Esophagus muscularis mucosa (tissue), 4 donors: ENCODE measurements at regions not wholly inside any gene's neighbourhood (a gene's known extent, or its start where the extent isn't known, plus 50 kb on each side); places are given as distances from the start of the nearest gene placed in this dataset.

Experiments
- CTCF ChIP-seq, 3 experiments: fragments of 200-600 bp in 2 of 3; fragments of 450-650 bp in 1 of 3; sonication (generic) in 2 of 3; IDR thresholded peaks; one replicate each; pipeline ENCODE4 v1.5.1; 2017 to 2019; ENCODE audit warnings: antibody characterized with exemption in 3 of 3, mild to moderate bottlenecking in 2 of 3, moderate library complexity in 1 of 3
- EP300 ChIP-seq: sonication (generic); formaldehyde crosslinking; IDR thresholded peaks from one replicate; pipeline ENCODE4 v1.6.1; 2017; ENCODE audit warnings: antibody characterized with exemption
- POLR2A ChIP-seq: fragments of 450-650 bp; IDR thresholded peaks from one replicate; pipeline ENCODE4 v1.6.1; 2017; ENCODE audit warnings: antibody characterized with exemption, moderate library complexity, mild to moderate bottlenecking, low read depth
- POLR2AphosphoS5 ChIP-seq, 2 donors: sonication (generic); formaldehyde crosslinking; IDR thresholded peaks; one replicate each; pipeline ENCODE4 v1.6.1; 2017; ENCODE audit warnings: antibody characterized with exemption in 2 of 2

- TF ChIP-seq CTCF (IDR thresholded peaks at IDR 0.05): no peak
- no peak for TF ChIP-seq POLR2A
- TF ChIP-seq POLR2AphosphoS5 (IDR thresholded peaks at IDR 0.05): no peak
- TF ChIP-seq EP300: no peak
Observed at GRCh38 chr9:71179183-71179582, 57.8 kb upstream of the TRPM3 start.
